Activated effector memory CD4-positive, alpha-beta T cell treated with anti-CD3 and anti-CD28 coated beads, Interleukin-2, amount 50 U/mL, for 16 hours (primary cell): ENCODE measurements at regions not wholly inside any gene's neighbourhood (a gene's known extent, or its start where the extent isn't known, plus 50 kb on each side); places are given as distances from the start of the nearest gene placed in this dataset.

ENCODE experiments used
- DNase-seq: peaks from one replicate; pipeline ENCODE4 v3.0.0-alpha.2; 2020

GRCh38 chr12:69099201-69099837, 140.1 kb upstream of the CPSF6 start:
- DNase-seq: no peak

- DNase-seq: no peak
Measured at GRCh38 chr12:69101505-69101904, 137.9 kb upstream of the CPSF6 start.

- DNase-seq: no peak
Measured at GRCh38 chr12:69102856-69103255, 136.5 kb upstream of the CPSF6 start.

- DNase-seq: no peak
Measured at GRCh38 chr12:69105101-69105962, 134.0 kb upstream of the CPSF6 start.

DNA sequence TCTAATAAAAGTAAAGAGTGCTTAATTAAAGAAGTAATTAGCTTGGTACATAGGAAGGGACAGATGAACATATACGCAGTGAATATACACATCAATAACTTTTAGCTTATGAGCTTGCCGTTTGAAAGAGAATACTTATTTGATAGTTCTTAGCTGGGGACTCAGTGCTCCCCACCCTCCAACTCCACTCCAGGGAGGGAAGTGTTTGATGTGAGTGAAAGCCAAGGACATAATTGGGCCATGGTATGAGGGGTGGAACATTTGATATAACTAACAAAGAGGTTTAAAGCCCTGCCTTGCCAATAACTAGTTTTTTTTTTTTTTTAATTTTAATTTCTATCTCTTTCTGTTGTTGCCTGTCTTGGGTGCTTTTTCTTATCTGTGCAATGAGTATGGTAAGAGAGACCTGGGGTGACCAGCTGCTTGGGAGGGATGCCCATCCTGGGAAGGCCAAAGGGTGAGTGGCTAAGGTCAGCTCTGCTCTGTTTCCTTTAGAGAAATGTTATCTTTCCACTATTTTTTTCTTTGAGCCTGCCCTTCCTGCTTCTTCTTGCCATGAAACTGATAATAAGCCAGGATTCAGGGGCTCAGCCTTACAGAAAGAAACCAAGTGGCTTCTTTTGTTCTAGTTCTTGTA, 132.8 kb upstream of the CPSF6 start:
- DNase-seq: no peak

DNA sequence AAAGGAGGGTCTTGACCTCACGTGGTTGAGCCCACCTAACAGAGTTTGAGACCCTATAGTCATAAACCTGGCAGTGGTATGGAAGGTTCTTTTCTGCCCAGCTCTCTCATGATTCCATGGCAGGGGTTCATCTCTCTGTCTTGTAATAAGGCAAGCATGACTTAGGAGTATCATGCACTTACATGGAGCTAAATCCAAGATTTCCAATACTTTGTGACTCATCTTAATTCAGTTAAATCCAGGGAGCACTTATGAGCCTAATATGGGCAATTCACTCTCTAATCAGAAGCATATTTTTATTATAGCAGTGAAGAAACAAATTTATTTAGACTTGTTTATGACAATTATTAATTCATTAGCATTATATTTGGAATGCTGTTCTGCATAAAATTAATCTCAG, 131.8 kb upstream of the CPSF6 start:
- no peak for DNase-seq

GRCh38 chr12:69108037-69108436, 131.3 kb upstream of the CPSF6 start:
- no peak for DNase-seq

DNA sequence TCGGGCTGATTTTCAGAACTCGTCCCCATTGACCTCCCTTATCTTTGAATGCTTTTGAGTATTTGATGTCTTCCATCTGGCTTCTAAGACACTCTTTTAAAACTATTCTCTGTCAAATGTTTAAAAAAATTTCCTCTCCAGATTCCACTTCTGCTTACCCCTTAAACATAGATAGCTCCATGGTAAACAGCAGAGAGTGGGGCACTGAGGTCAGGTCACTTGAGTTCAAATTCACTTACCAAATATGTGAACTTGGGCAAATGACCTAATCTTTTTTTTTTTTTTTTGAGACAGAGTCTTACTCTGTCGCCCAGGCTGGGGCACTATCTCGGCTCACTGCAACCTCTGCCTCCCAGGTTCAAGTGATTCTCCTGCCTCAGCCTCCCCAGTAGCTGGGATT, 126.8 kb upstream of the CPSF6 start:
- DNase-seq: no peak

GRCh38 chr12:69115099-69115498, 124.3 kb upstream of the CPSF6 start:
- no peak for DNase-seq

DNA sequence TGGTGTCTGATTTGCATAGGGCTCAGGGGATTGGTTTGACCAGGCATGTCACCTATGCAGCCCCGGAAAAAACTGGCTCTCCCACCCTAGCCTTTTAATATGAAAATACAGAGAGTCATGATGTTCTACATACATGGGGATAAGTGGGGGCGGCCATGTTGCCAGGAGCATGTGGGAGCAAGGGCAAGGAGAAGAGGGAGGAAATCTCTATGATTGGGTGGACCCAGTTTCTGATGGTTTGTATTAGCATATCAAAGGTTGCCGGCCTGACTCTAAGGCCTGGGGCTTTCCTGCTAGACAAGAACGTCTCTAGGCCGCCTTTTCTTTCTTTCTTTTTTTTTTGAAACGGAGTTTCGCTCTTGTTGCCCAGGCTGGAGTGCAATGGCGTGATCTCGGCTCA, 123.4 kb upstream of the CPSF6 start:
- DNase-seq: no peak

DNA sequence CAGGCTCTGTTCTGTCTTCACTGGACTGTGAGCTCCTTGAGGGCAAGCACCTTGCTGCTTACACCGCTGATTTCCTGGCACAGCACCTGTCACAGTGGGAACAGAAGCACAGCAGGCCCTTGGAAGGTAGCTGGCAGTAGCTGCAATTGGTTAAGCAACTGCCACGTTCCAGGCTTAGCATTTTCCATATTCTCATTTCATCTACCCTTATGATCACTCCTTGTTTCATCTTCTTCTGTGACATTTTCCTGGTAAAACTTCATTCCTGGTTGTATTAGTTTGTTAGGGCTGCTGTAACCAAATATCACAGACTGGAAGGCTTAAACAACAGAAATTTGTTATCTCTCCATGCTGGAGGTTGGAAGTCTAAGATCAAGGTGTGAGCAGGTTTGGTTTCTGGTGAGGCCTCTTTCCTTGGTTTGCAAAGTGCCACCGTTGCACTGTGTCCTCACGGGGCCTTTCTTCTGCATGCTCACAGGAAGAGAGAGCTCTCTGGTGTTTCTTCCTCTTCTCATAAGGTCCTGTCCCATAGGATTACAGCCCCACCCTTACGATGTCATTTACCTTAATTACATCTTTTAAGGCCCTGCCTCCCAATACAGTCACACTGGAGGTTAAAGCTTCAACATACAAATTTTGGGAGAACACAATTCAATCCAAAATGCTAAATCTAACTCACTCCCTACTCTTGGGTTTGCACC, 121.7 kb upstream of the CPSF6 start:
- DNase-seq: no peak

- DNase-seq: no peak
Measured at GRCh38 chr12:69118516-69118915, 120.9 kb upstream of the CPSF6 start.

DNA sequence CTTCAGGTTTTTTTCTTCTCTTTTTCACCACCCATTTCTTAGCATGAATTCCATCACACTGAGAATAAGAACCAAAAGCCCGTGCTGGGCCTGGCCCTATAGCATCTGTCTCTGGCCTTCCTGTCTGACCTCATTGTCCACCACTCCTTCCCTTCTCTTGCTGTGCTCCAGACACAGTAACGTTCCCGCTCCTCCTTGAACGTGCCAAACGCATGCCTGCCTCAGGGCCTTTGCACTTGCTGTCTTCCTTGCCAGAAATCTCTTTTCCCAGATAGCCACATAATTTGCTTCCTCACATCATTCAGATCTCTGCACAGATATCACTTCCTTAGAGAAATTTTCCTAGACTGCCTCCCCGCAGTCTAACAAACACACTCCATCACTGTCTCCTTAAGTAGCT, 119.6 kb upstream of the CPSF6 start:
- DNase-seq: no peak

DNA sequence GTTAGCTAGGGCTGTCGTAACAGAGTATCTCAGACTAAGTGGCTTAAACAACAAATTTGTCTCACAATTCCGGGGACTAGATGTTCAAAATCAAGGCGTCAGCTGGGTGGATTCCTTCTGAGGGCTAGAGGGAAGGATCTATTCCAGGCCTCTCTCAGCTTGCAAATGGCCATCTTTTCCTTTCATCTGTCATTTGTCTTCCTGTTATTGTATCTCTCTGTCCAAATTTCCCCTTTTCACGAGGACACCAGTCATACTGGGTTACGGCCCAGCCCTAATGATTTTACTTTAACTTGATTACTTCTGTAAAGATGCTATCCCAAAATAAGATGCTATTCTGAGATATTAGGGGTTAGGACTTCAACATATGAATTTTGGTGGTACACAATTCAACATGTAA, 119.0 kb upstream of the CPSF6 start:
- DNase-seq: no peak

DNA sequence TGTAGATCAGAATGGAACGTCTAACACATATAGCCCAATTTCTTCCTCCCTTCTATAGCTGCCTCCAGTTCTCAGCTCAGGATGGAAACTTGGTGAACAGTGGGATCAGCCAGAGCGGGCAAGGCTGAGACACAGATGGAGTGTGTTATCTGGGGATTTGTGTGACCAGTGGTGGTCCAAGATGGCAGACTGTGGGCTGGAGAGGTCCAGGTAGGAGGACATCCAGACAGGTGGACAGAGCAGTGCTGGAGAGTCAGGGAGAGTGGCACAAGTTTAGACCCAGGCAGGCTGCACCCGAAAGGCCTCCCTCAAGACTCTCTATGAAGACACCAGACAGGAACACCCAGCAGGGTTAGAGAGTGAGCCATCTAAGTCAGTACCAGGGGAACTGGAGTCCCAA, 116.1 kb upstream of the CPSF6 start:
- no peak for DNase-seq

DNA sequence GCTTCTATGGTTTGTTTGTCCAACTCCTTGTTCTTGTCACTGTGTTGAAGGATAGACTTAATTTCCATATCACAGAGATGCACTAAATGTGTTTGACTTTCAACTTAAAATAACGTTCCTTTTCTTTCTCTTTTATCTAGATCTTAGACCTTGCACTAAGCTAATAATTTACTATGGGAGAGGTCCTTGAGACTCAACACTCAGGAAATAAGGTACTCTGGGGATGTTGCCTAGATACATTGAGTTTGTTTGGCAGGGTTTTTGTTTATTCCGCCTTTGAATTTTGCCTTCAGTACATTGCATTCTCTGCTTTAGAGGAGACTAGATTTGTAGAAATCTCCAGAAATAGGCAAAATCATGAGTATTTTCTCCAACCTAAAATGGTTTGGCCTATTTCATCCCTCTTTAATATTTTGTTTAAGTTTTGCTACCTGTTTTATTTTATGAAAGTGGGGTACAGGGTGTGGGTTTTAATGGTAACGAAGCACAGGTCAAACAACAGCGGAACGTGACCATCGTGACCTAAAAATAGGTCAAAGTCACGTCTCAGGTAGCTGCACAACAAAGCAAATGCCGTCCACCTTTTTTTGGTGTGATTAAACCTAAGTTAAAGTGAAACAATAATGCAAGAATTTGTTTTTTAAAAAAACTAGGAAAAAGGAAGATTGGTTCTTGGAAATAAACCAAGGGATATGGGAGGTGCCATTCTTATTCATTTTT, 115.3 kb upstream of the CPSF6 start:
- no peak for DNase-seq

- no peak for DNase-seq
Measured at GRCh38 chr12:69129017-69129416, 110.4 kb upstream of the CPSF6 start.

DNA sequence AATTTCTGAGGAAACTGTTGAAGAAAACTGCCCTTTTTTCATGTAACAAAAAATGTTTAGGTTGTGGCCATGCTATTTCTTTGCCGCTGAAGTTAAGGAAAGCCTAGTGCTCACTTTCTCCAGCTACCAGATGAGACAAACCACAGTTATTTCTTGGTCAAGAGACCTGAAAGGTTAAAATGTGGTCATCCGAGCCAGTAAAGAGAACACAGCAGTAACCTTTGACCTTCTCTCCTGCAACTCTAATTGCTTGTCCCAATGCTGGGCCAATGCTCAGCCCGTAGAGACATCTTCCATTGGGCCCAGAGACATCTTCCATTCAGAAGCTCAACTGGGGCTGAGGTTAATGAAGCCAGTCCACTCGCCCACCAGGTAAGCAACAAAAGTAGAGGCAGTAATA, 109.8 kb upstream of the CPSF6 start:
- no peak for DNase-seq

GRCh38 chr12:69130064-69130463, 109.3 kb upstream of the CPSF6 start:
- DNase-seq: no peak

DNA sequence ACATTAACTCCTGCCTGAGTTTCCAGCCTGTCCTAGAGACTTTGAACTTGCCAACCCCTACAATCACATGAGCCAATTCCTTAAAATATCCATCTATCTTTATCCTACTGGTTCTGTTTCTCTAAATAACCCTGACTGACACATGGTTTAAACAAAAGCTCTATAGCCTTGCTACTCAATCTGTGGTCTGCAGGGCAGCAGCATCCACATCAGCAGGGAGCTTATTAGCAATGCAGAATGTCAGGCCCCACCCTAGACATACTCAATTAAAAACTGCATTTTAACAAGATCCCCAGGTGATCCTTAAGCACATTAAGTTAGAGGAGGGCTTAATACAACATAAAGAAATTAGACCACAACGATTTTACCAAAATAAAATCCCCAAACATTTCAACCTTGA, 108.3 kb upstream of the CPSF6 start:
- no peak for DNase-seq

GRCh38 chr12:69136931-69137613, 102.3 kb upstream of the CPSF6 start:
- DNase-seq: no peak

GRCh38 chr12:69141074-69141473, 98.3 kb upstream of the CPSF6 start:
- DNase-seq: no peak
